Inflammatory macrophage (primary cell): ENCODE measurements at regions not wholly inside any gene's neighbourhood (a gene's known extent, or its start where the extent isn't known, plus 50 kb on each side); places are given as distances from the start of the nearest gene placed in this dataset.
A peak's percentile ranks its signal among the peaks of the same experiment; 100 is the strongest.

Experiments
- DNase-seq, 2 donors: peaks; one replicate each; pipeline ENCODE4 v3.0.0-alpha.2; 2020 to 2022

GRCh38 chr4:3683077-3683743 is 83.0 kb upstream of the ADRA2C start:
- DNase-seq = no peak

DNA sequence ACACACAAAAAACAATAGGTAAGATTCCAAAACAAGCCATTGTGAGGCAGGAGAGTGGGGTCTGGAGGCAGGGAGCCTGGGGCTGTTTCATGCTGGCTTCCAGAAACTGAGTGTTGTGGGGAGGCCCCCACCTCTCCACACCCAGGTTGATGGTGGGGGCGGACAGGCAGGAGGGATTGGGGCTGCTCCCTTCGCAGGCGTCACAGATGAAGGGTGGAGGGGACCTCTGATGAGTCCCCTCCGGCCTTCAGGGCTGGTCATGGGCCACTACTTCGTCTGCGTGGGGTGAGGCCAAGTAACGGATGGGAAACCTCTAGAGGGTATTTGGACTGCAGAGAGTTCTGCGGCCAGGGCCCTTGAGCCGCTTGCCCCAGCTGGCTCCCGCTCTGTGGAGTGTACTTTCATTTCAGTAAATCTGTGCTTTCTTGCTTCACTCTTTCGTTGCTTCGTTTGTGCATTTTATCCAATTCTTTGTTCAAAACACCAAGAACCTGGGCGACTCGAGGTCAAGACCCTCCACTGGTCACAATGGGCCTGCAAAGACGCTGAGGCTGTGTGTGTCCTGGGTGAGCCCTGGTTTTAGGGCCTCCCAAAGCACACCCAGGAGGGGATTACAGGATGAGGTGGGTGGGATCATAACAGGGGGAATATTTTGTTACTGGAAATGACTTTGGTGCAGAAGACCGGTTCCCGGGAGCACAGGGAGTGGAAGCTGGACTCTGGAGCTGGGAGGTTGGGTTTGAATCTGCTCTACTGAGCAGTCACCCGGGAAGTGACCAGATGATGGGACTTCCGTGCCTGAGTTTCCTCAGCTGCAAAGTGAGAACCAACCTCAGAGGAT is 83.7 kb upstream of the ADRA2C start:
- no peak for DNase-seq

GRCh38 chr4:3681191-3681590 is 85.0 kb upstream of the ADRA2C start:
- DNase-seq = no peak

- no peak for DNase-seq
Measured at GRCh38 chr4:3680656-3681055, 85.5 kb upstream of the ADRA2C start.

DNA sequence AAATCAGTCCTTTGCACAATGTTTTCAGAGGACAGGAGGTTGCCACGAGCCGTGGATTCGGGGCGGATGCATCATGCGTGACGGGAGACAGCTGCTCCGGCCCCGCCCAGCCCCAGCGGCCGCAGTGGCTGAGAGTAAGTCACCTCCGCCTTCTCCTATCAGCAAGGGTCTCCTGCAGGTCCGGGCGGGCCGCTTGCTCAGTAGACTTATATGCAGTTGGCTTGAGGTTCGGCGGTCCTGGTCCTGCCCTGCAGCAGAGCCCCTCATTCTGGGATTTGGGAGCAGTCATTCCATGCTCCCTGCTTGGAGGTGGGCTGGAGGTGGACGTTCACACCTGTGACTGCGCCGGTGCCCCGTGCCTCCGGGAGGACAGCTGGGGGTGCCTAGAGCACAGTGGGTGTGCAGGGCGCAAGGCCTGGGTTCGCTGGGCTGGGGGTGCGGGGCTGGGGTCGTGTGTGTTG is 86.3 kb upstream of the ADRA2C start:
- DNase-seq = no peak

DNA sequence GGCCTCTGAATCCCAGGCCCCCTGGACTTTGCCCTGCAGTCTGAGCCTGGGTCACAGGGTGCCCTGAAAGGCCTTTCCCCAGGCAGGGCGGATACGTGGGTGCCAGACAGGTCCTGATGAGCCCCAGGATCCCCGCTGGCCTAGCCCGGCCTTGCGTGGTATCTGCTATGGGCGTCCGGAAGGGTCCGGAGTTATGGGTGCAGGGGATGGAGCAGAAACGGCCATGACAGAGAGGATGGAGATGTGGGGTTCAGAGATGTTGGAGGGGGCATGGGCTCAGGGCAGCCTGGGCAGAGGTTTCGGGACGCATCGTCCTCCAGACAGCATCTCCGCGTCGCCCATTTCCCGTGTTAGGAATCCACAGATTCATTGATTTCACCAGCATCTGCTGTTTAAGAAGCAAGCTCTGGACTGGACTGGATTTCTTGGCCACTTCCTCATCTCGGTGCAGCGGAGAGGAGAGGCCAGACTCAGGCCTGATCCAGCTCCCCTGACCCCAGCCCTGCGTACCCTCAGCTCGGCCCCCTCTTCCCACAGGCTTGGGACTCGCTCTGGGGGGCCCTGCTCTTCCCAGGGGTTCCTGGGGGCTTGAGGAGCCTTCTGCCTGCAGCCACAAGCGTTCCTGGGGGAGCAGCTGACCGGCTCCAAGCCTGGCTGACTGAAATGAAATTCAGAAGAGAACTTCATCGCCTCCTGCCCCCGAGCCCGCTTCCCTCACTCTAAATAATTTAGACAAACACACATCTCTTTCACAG is 86.9 kb upstream of the ADRA2C start:
- DNase-seq = no peak

DNA sequence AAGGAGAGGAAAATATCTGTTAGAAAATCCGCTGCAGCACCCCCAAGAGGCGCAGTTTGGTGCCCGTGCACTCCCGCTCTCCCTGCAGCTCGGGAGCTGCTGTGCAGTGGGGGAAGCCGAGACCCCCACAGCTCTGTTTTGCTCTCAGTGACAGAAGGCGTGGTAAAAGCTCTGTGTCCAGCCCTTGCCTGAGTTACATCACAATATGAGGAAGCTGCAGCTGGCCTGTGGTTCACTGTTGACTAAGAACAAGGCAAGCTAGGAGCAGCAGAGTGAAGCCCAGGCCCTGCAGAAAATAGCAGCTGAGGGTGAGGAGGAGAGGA is 88.5 kb upstream of the ADRA2C start:
- DNase-seq = peak; percentile 35 to 68

DNA sequence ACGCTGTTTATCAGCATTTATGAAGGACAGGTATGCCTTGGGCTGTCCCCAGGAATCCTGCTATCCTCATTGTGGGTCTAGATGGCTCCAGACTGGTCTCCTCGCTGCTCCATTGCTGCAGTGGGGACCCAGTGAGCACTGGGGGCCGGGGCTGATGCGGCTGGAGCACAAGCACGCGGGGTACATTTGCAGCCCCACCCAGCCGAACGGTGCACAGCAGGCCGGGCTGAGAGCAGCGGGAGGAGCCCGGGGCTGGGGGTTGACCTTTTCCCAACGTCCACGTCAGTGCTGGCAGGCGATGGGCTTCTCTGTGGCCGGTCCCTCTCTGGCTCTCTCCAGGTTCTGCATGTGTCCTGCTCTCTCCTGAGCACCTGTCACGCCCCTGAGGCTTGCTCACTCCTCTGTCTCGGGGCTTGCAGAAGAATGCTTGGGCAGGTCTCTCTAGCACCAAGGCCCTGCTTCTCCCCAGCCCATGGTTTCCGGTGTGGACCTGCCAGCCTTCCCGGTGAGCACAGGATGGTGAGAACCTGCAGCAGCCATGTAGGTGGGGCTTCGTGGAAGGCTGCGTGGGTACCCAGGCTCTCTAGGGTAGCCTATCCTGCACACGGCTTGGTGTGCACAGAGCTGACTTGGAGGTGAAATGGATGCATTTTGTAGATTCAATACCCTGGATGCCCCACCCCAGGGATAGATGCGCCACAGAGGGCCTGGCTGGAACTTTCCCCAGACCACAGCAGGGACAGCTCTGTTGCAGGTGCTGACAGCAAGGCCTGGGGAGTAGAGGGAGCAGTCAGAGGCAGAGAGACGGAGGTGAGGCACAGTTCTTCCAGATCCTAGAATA is 89.1 kb upstream of the ADRA2C start:
- no peak for DNase-seq

GRCh38 chr4:3676196-3676595 is 90.0 kb upstream of the ADRA2C start:
- no peak for DNase-seq

DNA sequence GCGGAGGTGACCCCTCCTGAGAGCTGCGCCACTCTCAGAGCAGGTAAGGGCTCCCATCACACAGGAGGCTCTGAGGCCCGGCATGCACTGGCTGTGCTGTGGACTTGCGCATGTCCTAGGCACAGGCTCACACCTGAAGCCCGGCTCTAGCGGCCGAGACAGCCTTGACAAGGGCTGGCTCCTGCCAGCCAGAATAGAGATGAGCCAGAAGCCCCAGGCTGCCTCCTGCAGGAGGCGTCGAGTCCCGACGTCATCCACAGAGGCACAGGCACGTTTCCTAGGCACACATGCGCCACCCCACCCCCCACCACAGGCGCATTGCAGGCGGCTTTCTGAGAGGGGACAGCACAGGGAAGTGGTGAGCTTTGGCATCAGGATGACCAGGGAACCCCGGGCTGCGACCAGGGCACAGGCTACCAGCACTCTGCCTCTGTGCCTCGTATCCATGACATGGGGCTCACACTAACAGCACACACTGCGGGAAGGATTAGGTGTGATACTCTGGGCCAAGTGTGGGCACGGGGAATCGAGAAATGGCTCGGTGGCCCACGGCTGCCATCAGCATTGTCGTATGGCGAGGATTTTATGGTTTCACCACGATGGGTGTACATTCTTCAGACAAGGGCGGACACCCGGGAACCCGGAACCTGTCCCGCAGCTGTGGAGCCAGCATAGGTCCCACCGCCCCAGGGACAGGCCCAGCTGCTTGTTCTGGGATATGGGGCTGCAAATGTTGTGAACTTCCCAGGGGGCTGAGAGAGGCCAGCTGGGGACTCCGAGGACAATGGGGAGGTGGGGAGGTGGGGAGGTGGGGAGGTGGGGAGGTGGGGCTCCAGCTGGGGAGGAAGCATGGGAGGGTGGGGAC is 90.7 kb upstream of the ADRA2C start:
- no peak for DNase-seq

DNA sequence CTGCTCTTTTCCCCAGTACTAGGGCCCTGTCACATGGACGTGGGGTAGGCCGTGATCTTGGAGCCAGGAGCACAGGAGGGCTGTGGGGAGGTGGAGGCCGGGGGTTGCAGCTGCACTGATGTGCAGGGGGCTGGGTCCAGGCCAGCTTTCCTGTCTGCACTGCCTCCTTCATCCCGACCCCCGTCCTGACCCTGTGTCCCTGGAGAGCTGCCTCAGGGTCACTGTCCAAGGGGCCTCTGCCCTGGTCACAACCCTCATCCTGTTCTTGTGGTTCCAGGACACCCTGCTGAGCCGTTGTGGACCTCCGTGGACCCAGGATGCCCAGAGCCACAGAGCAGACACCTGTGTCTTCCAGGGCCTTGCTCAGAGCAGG is 91.7 kb upstream of the ADRA2C start:
- no peak for DNase-seq

GRCh38 chr4:3673716-3674478 is 92.3 kb upstream of the ADRA2C start:
- no peak for DNase-seq

DNA sequence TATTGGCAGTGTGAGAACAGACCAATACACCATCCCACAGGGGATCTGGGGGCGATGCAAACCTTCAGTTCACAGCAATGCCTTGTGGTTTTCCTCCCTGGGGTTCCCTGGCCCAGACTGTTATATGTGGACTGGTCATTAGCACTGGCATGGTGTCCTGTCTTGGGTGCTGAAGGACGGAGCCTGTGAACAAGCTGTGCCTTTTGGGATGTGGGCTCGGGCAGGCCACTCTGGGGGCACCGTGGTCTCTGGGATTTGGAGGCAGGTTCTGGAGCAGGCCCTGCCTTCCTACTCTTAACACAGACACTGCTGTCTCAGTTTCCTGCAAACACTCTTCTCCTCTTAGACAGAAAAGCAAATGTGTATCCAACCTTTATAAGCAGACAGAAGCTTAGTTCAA is 93.0 kb upstream of the ADRA2C start:
- DNase-seq = no peak

- DNase-seq = no peak
Measured at GRCh38 chr4:3672465-3672831, 93.7 kb upstream of the ADRA2C start.

- DNase-seq = no peak
Measured at GRCh38 chr4:3671571-3672464, 94.4 kb upstream of the ADRA2C start.

- DNase-seq = no peak
Measured at GRCh38 chr4:3670521-3671519, 95.4 kb upstream of the ADRA2C start.

GRCh38 chr4:3669553-3669949 is 96.6 kb upstream of the ADRA2C start:
- no peak for DNase-seq

GRCh38 chr4:3668825-3669552 is 97.2 kb upstream of the ADRA2C start:
- DNase-seq = no peak
